ENCODE measurements at regions not wholly inside any gene's neighbourhood (a gene's known extent, or its start where the extent isn't known, plus 50 kb on each side); places are given as distances from the start of the nearest gene placed in this dataset.

GRCh38 chr12:28827861-28828260 lies 321.2 kb upstream of the FAR2 start:
- DNase-seq, result no peak

GRCh38 chr12:28828318-28828717 lies 320.8 kb upstream of the FAR2 start:
- DNase-seq, result no peak

GRCh38 chr12:28830491-28830890 lies 318.6 kb upstream of the FAR2 start:
- DNase-seq, result no peak

GRCh38 chr12:28844718-28845117 lies 304.4 kb upstream of the FAR2 start:
- no peak for DNase-seq

GRCh38 chr12:28851781-28852180 lies 297.3 kb upstream of the FAR2 start:
- no peak for DNase-seq

GRCh38 chr12:28855761-28856310 lies 293.2 kb upstream of the FAR2 start:
- DNase-seq, result no peak

- DNase-seq, result no peak
Measured at GRCh38 chr12:28857369-28857768, 291.7 kb upstream of the FAR2 start.

GRCh38 chr12:28859551-28859950 lies 289.5 kb upstream of the FAR2 start:
- peak; percentile 37 for DNase-seq

- DNase-seq, result no peak
Measured at GRCh38 chr12:28865776-28866175, 283.3 kb upstream of the FAR2 start.

GRCh38 chr12:28866296-28866695 lies 282.8 kb upstream of the FAR2 start:
- DNase-seq, result no peak

- DNase-seq, result no peak
Measured at GRCh38 chr12:28866715-28867503, 282.2 kb upstream of the FAR2 start.

- no peak for DNase-seq
Measured at GRCh38 chr12:28868414-28868813, 280.7 kb upstream of the FAR2 start.

GRCh38 chr12:28869197-28869596 lies 279.9 kb upstream of the FAR2 start:
- no peak for DNase-seq

GRCh38 chr12:28870839-28871440 lies 278.1 kb upstream of the FAR2 start:
- peak; percentile 69 for DNase-seq

- peak; percentile 69 for DNase-seq
Measured at GRCh38 chr12:28872654-28873268, 276.3 kb upstream of the FAR2 start.

GRCh38 chr12:28874758-28875157 lies 274.3 kb upstream of the FAR2 start:
- no peak for DNase-seq

GRCh38 chr12:28876196-28876798 lies 272.8 kb upstream of the FAR2 start:
- no peak for DNase-seq

GRCh38 chr12:28877854-28878253 lies 271.2 kb upstream of the FAR2 start:
- no peak for DNase-seq

- DNase-seq, result no peak
Measured at GRCh38 chr12:28878629-28879028, 270.4 kb upstream of the FAR2 start.

GRCh38 chr12:28879379-28879778 lies 269.7 kb upstream of the FAR2 start:
- no peak for DNase-seq

GRCh38 chr12:28882444-28882843 lies 266.6 kb upstream of the FAR2 start:
- peak; percentile 82 for DNase-seq

- peak; percentile 72 for DNase-seq
Measured at GRCh38 chr12:28883406-28883997, 265.6 kb upstream of the FAR2 start.

All from hematopoietic multipotent progenitor cell treated with erythropoietin and hydrocortisone succinate and interleukin-3 and kit ligand, for 4 days (in vitro differentiated cells).